ENCODE measurements at regions not wholly inside any gene's neighbourhood (a gene's known extent, or its start where the extent isn't known, plus 50 kb on each side); places are given as distances from the start of the nearest gene placed in this dataset.
"Not testable (repeated sequence)": the region's sequence is repeated elsewhere in the genome, so short reads cannot be mapped to it uniquely, and the experiment has no call there.

- DNase-seq (ENCODE audit: low read depth in 2 of 2), result no peak
Observed at GRCh38 chr1:25134307-25134706, 98.0 kb downstream of the SYF2 start.

DNA sequence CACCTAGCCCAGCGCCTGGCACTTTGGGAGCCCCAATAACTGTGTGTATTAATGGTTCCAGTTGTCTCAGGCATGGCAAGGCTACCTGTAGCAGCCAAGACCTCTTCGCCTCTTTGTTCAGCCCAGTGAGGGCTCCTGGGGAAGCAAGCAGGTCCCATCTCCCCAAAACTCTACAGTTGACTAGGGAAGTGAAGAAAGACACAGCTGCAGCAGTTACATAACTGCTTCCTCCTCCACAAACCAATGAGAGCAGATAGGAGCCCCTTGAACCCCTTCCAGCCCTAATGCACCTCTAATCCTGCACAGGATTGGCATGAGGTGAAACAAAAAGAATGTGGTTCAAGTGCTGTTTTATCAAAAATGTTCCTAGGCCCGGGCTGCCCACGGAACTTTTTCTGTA, 100.5 kb downstream of the SYF2 start:
- DNase-seq (ENCODE audit: low read depth in 2 of 2), result no peak

DNA sequence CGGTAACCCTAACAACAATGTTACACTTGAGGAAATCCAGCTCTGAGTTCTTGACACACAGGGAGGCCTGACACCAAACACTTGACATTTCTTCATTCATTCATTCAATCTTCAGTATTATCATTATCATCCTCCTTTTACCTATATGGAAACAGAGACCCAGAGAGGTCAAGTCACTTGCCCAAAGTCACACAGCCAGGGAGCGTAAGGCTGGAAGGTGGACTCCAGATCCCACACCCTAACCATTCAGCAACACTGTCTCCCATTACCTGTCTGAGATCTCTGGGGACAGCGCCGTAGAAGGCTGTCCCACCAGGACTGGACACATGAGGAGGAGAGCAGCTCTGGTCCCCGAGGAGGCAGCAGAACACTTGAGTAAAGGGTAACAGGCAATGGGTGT, 101.4 kb downstream of the SYF2 start:
- no peak for DNase-seq (ENCODE audit: low read depth in 2 of 2)

DNA sequence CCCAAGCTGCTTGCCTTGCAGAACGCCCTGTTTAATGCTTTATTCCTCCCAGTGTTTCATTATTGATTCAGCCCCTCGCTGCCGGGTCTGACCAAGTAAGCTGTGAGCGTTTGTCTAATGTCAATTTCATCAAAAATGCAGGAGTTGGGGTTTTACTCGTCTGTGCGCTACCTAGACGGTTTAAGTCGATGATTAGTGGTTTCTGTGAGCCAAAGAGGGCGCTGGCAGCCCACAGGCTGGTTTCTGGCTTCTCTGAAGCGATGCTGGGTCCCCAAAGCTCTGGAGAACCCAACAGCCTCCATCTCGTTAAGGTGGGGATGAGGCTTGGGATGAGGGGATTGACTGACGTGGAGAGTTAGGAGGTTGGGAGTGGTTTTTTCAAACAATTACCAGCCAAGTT, 102.9 kb downstream of the SYF2 start:
- DNase-seq (ENCODE audit: low read depth in 2 of 2), result no peak

GRCh38 chr1:25128121-25128621, 104.1 kb downstream of the SYF2 start:
- no peak for DNase-seq (ENCODE audit: low read depth in 2 of 2)

- no peak for DNase-seq (ENCODE audit: low read depth in 2 of 2)
Observed at GRCh38 chr1:25126562-25126961, 105.7 kb downstream of the SYF2 start.

DNA sequence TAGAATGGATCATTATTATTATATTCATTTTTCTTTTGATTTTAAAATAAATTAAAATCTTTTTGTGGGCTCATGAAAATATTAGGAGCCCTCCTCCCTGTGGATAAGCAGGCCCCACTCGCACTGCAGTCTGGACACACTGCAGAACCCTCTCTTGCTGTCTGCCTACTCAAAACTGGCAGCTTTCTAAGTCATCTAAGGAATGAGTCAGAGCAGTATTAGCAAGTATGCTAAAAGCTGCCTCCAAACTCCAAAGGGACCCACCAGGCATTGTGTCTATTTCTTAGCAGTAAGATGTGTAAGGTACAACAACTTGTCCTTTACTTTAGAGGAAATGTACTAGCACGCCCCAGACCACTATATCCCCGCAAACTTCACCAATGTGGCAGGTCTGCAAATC, 108.8 kb downstream of the SYF2 start:
- no peak for DNase-seq (ENCODE audit: low read depth in 2 of 2)

DNA sequence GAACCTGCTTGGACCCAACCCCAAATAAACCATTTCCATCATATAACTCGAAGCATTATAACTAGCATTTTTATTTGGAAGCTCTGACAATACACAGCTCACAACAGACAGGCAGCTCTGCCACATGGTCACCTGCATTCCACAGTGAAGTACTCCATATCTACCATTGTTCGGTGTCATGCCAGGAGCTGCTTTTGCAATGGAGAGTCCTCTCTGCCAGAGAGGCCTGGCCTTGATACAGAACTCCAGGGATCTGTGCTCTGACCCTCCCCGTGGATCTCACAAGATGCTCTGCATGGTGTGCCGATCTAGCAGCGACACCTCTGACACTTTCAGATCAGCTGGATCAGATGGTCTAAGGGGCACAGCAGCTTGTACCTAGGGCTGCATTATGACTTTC, 109.6 kb downstream of the SYF2 start:
- DNase-seq (ENCODE audit: low read depth in 2 of 2), result no peak

DNA sequence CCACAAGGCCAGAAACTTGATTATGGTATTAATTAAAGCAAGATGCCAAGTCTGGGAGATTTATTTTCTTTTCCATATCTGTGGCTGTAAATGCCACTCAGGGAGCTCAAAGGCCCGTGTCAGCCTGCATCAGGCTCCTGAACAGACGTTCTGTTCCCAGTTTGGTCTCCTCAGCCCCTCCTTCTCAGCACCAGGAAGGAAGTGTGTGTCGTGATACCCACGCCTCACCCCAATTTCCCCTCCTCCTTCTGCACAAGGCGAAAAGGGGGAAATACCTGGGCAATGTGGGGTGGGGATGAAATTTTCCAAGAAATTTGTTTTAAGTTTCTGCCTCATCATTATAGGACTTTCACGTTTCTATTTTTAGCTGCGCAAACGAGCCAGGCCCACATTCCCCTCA, 112.0 kb downstream of the SYF2 start:
- no peak for DNase-seq (ENCODE audit: low read depth in 2 of 2)

DNA sequence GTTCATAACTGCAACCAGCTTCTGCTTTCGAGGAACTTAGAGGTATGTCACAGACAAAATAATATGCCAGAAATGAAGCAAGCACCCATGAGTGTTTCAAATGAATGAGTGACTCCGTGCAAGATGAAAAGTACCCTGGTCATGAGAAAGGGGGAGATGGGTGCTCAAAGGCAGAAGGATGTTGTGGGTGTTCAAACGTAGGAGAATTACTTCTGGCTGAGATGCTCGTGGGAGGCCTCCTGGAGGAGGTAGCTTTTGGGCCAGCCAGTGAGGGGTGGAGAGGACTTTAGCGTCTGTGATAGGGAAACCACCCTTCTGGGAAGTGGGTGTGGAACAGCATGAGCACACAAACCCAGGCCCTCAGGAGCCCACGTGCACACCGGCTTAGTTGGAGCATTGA, 113.8 kb downstream of the SYF2 start:
- DNase-seq (ENCODE audit: low read depth in 2 of 2), result no peak

GRCh38 chr1:25117233-25117823, 115.0 kb downstream of the SYF2 start:
- no peak for DNase-seq (ENCODE audit: low read depth in 2 of 2)

- no peak for DNase-seq (ENCODE audit: low read depth in 2 of 2)
Observed at GRCh38 chr1:25116832-25117231, 115.5 kb downstream of the SYF2 start.

GRCh38 chr1:25116117-25116516, 116.2 kb downstream of the SYF2 start:
- not testable (repeated sequence) for DNase-seq (ENCODE audit: low read depth in 2 of 2)

GRCh38 chr1:25113731-25114130, 118.6 kb downstream of the SYF2 start:
- DNase-seq (ENCODE audit: low read depth in 2 of 2), result no peak

GRCh38 chr1:25113086-25113485, 119.2 kb downstream of the SYF2 start:
- DNase-seq (ENCODE audit: low read depth in 2 of 2), result no peak

GRCh38 chr1:25112400-25112799, 119.9 kb downstream of the SYF2 start:
- no peak for DNase-seq (ENCODE audit: low read depth in 2 of 2)

- no peak for DNase-seq (ENCODE audit: low read depth in 2 of 2)
Observed at GRCh38 chr1:25111706-25112105, 120.6 kb downstream of the SYF2 start.

DNA sequence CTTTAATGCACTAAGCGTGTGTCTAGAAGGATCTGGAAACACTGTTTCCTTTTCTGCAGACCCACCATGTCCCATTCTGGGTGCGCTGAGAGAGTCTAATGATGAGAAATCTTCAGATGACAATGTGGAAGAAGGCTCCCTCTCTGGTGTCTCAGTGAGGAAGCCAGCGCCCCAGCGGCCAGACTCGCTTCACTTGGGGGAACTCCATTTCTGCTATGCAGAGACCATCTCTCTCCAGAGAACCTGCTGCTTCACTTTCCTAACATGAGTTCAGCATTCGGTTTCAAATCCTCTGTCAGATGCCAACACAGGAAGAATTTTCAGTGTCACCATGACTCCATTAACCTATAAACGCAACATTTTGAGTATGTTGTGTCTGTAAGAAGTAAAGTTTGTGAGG, 121.8 kb downstream of the SYF2 start:
- DNase-seq (ENCODE audit: low read depth in 2 of 2), result no peak

- no peak for DNase-seq (ENCODE audit: low read depth in 2 of 2)
Observed at GRCh38 chr1:25110036-25110435, 122.3 kb downstream of the SYF2 start.

DNA sequence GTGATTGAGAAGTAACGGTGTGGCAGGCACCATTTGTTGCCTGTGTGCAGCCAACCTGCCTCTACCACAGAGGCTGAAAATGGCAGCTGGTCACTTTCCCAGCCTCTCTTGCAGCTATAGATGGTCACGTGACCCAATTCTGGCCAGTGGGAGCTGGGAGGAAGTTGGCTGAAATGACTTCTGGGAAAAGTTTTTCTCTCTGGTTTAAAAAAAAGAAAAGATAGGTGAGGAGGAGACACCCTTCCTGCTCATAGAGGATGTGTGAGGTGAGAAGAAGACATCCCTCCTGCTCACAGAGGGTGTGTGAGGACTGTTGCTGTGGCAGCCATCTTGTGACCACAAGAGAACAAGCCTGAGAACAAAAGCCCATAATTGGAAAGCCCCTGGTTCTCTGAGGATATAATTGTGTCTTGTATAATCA, 122.8 kb downstream of the SYF2 start:
- DNase-seq (ENCODE audit: low read depth in 2 of 2), result no peak

- no peak for DNase-seq (ENCODE audit: low read depth in 2 of 2)
Observed at GRCh38 chr1:25107643-25108010, 124.7 kb downstream of the SYF2 start.

- DNase-seq (ENCODE audit: low read depth in 2 of 2), result no peak
Observed at GRCh38 chr1:25106976-25107642, 125.2 kb downstream of the SYF2 start.

DNA sequence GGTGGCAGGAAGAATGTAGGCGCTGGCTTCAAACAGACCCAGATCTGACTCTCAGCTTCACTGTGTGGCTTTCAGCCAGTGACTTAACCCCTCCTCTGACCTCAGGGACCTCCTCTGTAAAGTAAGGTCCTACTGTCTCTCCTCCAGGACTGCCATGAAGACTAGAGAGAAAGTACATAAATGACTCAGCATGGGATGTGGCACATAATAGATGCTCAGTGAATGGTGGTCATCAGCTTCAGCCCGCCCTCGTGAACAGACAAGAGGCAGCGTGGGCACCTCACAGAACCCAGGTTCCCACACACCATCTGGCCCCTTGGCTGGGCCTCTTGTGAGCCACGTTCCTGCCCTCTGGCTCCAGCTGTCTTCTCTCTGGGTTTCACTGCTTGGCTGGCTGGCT, 126.0 kb downstream of the SYF2 start:
- DNase-seq (ENCODE audit: low read depth in 2 of 2), result no peak

DNA sequence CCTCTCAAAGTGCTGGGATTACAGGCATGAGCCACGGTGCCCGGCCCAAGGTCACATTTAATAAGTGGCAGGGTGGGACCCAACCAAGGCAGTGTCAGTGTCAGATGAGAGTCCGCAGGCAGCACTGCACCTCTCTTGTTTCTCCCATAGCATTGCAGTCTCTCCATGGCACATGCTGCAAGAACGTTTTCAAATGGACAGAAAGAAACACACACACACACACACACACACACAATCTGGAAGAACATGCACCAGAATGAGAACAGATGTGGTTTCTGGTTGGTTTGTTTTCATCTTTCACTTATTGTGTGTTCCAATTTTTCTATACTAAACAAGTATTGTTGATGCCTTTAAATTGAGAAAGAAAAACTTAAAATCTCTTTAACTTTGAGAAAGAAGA, 126.5 kb downstream of the SYF2 start:
- DNase-seq (ENCODE audit: low read depth in 2 of 2), result no peak
